GM23248 (cell line): ENCODE measurements at regions not wholly inside any gene's neighbourhood (a gene's known extent, or its start where the extent isn't known, plus 50 kb on each side); places are given as distances from the start of the nearest gene placed in this dataset.

Experiments used
- DNase-seq: peaks from one replicate; pipeline ENCODE4 v3.0.0-alpha.2; 2015
- H2AFZ ChIP-seq: fragments of 200-600 bp; sonication (generic); 2 replicates; pipeline ENCODE4 v1.6.1; 2016; ENCODE audit warnings: antibody characterized with exemption
- H3F3A ChIP-seq: fragments of 200-600 bp; sonication (generic); 2 replicates; pipeline ENCODE4 v1.6.1; 2016; ENCODE audit warnings: mild to moderate bottlenecking, antibody characterized with exemption, mixed run types; ENCODE audit not compliant: insufficient read depth
- H3K27ac ChIP-seq: fragments of 200-600 bp; sonication (generic); 2 replicates; pipeline ENCODE4 v1.5.1; 2016; ENCODE audit warnings: mild to moderate bottlenecking
- H3K27me3 ChIP-seq: fragments of 200-600 bp; sonication (generic); replicated peaks from 2 replicates; pipeline ENCODE4 v1.6.1; 2016; ENCODE audit warnings: mild to moderate bottlenecking; ENCODE audit not compliant: insufficient read depth
- H3K36me3 ChIP-seq: fragments of 200-600 bp; sonication (generic); 2 replicates; pipeline ENCODE4 v1.6.1; 2016; ENCODE audit warnings: low read depth, mild to moderate bottlenecking
- H3K4me1 ChIP-seq: fragments of 200-600 bp; sonication (generic); 2 replicates; pipeline ENCODE4 v1.6.1; 2016; ENCODE audit warnings: mild to moderate bottlenecking; ENCODE audit not compliant: insufficient read depth
- H3K4me2 ChIP-seq: fragments of 200-600 bp; sonication (generic); one replicate; pipeline ENCODE4 v1.6.1; 2016; ENCODE audit warnings: mild to moderate bottlenecking; ENCODE audit not compliant: unreplicated experiment
- H3K4me3 ChIP-seq: fragments of 200-600 bp; sonication (generic); 2 replicates; pipeline ENCODE4 v1.5.1; 2016; ENCODE audit warnings: mild to moderate bottlenecking
- H3K79me2 ChIP-seq: fragments of 200-600 bp; sonication (generic); 2 replicates; pipeline ENCODE4 v1.6.1; 2016; ENCODE audit warnings: mild to moderate bottlenecking; ENCODE audit not compliant: insufficient read depth
- H3K9ac ChIP-seq: fragments of 200-600 bp; sonication (generic); 2 replicates; pipeline ENCODE4 v1.6.1; 2016; ENCODE audit warnings: mild to moderate bottlenecking
- H3K9me2 ChIP-seq: fragments of 200-600 bp; sonication (generic); 2 replicates; pipeline ENCODE4 v1.6.1; 2016; ENCODE audit warnings: mixed run types, mild to moderate bottlenecking, moderate library complexity; ENCODE audit not compliant: insufficient read depth
- H3K9me3 ChIP-seq: fragments of 200-600 bp; sonication (generic); one replicate; pipeline ENCODE4 v1.6.1; 2017; ENCODE audit warnings: low read depth
- H4K20me1 ChIP-seq: fragments of 200-600 bp; sonication (generic); 2 replicates; pipeline ENCODE4 v1.6.0; 2016; ENCODE audit not compliant: insufficient read depth
- EZH2 ChIP-seq: fragments of 200-600 bp; sonication (generic); IDR thresholded peaks from 2 replicates; pipeline ENCODE4 v1.6.1; 2018; ENCODE audit warnings: antibody characterized with exemption, mild to moderate bottlenecking; ENCODE audit not compliant: insufficient read depth, poor library complexity, severe bottlenecking
- EZH2phosphoT487 ChIP-seq: fragments of 200-600 bp; sonication (generic); IDR thresholded peaks from 2 replicates; pipeline ENCODE4 v1.6.1; 2018; ENCODE audit warnings: antibody characterized with exemption, moderate library complexity, mild to moderate bottlenecking, low read depth; ENCODE audit not compliant: insufficient read depth
- WGBS, 2 experiments: methylation state at CpG; one replicate each; pipeline ENCODE4 v1.1.6; 2015 to 2017; ENCODE audit warnings: low lambda C conversion rate in 2 of 2, low coverage in 1 of 2; ENCODE audit errors: missing lambda C conversion rate in 2 of 2; 5-methylcytosine and 5-hydroxymethylcytosine counted together
- in situ Hi-C: fragments of 300-500 bp; cut with MboI; formaldehyde crosslinking; loops from 2 replicates; pipeline ENCODE4 v1.15.0; 2020

- Histone ChIP-seq H3K36me3 (no peaks in the 10 kb centered on the region), H3K4me3 (no peak overlapping the region), H3K9ac (no peak overlapping the region), H4K20me1 (no peaks in the 10 kb centered on the region), H3K4me2 (no peak overlapping the region), H3K79me2 (no peaks in the 10 kb centered on the region), H2AFZ (no peak overlapping the region), H3K9me3 (no peaks in the 10 kb centered on the region), H3F3A (no peaks in the 10 kb centered on the region), H3K27ac (no peak overlapping the region), H3K9me2 (no peaks in the 10 kb centered on the region), H3K4me1 (no peaks in the 10 kb centered on the region), H3K27me3 (peaks cover 37% of the 10 kb centered on the region)
- TF ChIP-seq EZH2phosphoT487 (no peak), EZH2 (no peak)
- WGBS, 2 experiments = 57 to 58% methylated on average over 6 of the region's 6 CpGs
- DNase-seq = no peak
- in situ Hi-C loops = no loop called here
These were observed 108.9 kb upstream of the TOP3B start for GRCh38 chr22:22091400-22091878.

GRCh38 chr22:22090650-22091399, 108.2 kb upstream of the TOP3B start:
- Histone ChIP-seq H3K79me2 (no peaks in the 10 kb centered on the region), H3K9me2 (no peaks in the 10 kb centered on the region), H3K27me3 (peaks cover 37% of the 10 kb centered on the region), H3K9me3 (no peaks in the 10 kb centered on the region), H4K20me1 (no peaks in the 10 kb centered on the region), H3F3A (no peaks in the 10 kb centered on the region), H3K4me3 (no peak overlapping the region), H3K4me1 (0 out of 2 replicates have a peak, but pooled peaks cover 5% of the 10 kb centered on the region), H3K36me3 (no peaks in the 10 kb centered on the region), H3K4me2 (no peak overlapping the region), H3K27ac (no peak overlapping the region), H2AFZ (no peak overlapping the region), H3K9ac (no peak overlapping the region)
- TF ChIP-seq EZH2 (no peak), EZH2phosphoT487 (no peak)
- in situ Hi-C loops = no loop called here
- no peak for DNase-seq
- WGBS, 2 experiments = 24 to 27% methylated on average over 10 of the region's 10 CpGs

GRCh38 chr22:22089459-22090308, 107.1 kb upstream of the TOP3B start:
- H3K4me1 ChIP-seq = 0 out of 2 replicates have a peak, but pooled peaks cover 5% of the 10 kb centered on the region
- H3K4me3 ChIP-seq = no peak overlapping the region
- no peaks in the 10 kb centered on the region for H4K20me1 ChIP-seq
- in situ Hi-C loops = no loop called here
- H3K27me3 ChIP-seq = peaks cover 29% of the 10 kb centered on the region
- no peak for DNase-seq
- no peaks in the 10 kb centered on the region for H3K9me3 ChIP-seq
- WGBS, 2 experiments = 21 to 24% methylated on average over 3 of the region's 3 CpGs
- no peaks in the 10 kb centered on the region for H3K9me2 ChIP-seq
- no peak overlapping the region for H2AFZ ChIP-seq
- TF ChIP-seq EZH2 = no peak
- no peak for TF ChIP-seq EZH2phosphoT487
- H3K79me2 ChIP-seq = no peaks in the 10 kb centered on the region
- H3K36me3 ChIP-seq = no peaks in the 10 kb centered on the region
- no peak overlapping the region for H3K27ac ChIP-seq
- H3K4me2 ChIP-seq = no peak overlapping the region
- H3K9ac ChIP-seq = no peak overlapping the region
- H3F3A ChIP-seq = no peaks in the 10 kb centered on the region

GRCh38 chr22:22088658-22089458, 106.3 kb upstream of the TOP3B start:
- TF ChIP-seq EZH2phosphoT487 (no peak), EZH2 (no peak)
- 24 to 26% methylated on average over 9 of the region's 9 CpGs for WGBS, 2 experiments

More at GRCh38 chr22:22088658-22089458, 106.3 kb upstream of the TOP3B start:
- Histone ChIP-seq H3K4me3 (no peak overlapping the region), H3K36me3 (no peaks in the 10 kb centered on the region), H2AFZ (no peak overlapping the region), H3K9me2 (no peaks in the 10 kb centered on the region), H3K4me2 (no peak overlapping the region), H3K79me2 (no peaks in the 10 kb centered on the region), H3K4me1 (0 out of 2 replicates have a peak, but pooled peaks cover 5% of the 10 kb centered on the region), H3K27me3 (peaks cover 21% of the 10 kb centered on the region), H3F3A (no peaks in the 10 kb centered on the region), H4K20me1 (no peaks in the 10 kb centered on the region), H3K9ac (no peak overlapping the region), H3K27ac (no peak overlapping the region), H3K9me3 (no peaks in the 10 kb centered on the region)
- no peak for DNase-seq
- in situ Hi-C loops = no loop called here
